GM21390 (cell line): ENCODE measurements at regions not wholly inside any gene's neighbourhood (a gene's known extent, or its start where the extent isn't known, plus 50 kb on each side); places are given as distances from the start of the nearest gene placed in this dataset.

ENCODE experiments used
- ATAC-seq: cut with Tn5 transposase; IDR thresholded peaks from one replicate; pipeline ENCODE4 v1.9.1; 2021; ENCODE audit not compliant: unreplicated experiment

- ATAC-seq, result peak; percentile 74
Measured at GRCh38 chr2:181374781-181375675, 82.2 kb upstream of the ITGA4 start.

DNA sequence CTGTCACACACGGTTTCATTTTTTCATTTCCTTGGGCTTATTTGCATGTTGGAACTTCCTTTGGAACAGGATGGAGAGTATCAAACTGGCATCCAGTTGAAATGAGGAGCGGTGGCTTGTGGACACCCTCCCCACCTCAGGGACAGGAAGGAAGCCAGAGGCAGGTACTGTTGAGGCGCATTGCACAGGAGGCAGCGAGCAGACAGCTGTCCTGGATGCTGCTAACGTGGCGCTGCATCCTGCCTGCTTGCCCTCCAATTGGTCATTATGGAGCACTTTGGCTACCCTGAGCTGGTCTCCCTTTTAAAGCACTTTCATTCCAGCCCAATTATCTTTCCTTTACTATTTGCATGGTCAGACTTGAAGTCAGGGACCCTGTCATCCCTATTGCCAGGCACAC lies 80.7 kb upstream of the ITGA4 start:
- no peak for ATAC-seq

- ATAC-seq, result no peak
Measured at GRCh38 chr2:181376999-181377398, 80.2 kb upstream of the ITGA4 start.

DNA sequence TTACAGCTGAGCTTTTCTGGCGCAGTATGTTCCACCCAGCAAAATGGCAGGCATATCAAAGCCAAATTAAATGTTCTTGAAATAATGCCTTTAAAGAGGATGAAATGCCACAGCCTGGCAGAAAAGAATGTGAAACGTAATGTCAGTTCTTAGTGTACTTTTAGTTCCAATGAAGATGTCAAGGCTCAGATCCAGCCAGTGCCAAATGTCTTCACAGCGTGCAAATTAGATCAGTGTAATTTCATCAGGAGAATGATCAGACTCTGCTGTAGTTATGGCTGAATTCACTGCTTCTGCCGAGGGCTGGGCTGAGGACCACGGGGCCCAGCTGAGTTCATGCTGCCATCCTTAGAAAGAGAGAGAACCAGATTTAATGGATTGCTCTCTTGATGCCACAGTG lies 78.7 kb upstream of the ITGA4 start:
- ATAC-seq, result no peak

GRCh38 chr2:181380581-181380980 lies 76.6 kb upstream of the ITGA4 start:
- no peak for ATAC-seq

DNA sequence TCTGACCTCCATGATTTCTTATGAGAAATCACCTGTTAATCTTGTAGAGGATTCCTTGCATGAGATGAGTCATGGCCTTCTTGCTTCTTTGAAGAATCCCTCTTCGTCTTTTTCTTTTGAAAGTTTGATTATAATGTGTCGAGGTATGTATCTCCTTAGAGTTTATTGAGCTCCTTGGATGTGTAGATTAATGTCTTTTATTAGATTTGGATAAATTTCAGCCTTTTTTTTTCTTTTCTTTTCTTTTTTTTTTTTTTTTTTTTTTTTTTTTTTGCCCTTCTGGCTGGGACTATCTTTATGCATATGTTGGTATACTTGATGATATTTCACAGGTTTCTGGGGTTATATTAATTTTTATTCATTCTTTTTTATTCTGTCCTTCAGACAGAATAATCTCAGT lies 72.3 kb upstream of the ITGA4 start:
- no peak for ATAC-seq

DNA sequence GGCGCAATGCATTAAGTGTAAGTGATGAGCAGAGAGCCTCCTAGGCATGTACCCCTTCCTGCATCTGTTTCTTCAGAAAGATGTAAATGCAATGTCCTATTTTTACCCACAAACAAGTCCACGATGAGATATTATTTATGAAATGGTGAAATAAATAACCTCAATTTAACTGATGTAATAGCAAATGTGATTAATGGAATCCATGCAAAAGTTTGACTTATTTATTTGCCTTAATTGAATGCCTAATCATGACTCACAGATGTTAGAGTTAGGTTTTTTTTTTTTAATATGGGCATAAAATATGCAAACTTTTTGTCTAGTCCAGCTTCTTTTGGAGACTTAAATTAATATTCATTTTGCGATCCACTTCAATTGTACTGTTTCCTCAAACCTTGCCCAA lies 67.7 kb upstream of the ITGA4 start:
- no peak for ATAC-seq

DNA sequence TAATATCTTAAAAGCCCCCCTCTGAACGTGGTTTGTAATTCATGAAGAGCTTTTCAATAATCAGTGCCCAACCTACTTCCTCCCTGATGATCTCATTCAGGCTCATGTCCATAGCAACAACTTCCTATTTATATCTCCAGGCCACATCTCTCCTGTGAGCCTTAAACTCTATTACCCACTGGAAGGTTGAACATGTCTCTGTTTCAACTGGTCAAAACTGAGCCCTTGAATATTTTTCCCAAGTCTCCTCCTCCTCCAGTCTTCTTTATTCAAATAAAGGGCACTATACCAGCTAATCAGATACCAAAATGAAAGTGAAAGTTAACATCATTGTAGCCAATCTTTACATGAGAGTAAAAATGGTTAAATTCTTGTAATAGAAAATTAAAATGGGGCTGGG lies 63.7 kb upstream of the ITGA4 start:
- peak; percentile 53 for ATAC-seq

DNA sequence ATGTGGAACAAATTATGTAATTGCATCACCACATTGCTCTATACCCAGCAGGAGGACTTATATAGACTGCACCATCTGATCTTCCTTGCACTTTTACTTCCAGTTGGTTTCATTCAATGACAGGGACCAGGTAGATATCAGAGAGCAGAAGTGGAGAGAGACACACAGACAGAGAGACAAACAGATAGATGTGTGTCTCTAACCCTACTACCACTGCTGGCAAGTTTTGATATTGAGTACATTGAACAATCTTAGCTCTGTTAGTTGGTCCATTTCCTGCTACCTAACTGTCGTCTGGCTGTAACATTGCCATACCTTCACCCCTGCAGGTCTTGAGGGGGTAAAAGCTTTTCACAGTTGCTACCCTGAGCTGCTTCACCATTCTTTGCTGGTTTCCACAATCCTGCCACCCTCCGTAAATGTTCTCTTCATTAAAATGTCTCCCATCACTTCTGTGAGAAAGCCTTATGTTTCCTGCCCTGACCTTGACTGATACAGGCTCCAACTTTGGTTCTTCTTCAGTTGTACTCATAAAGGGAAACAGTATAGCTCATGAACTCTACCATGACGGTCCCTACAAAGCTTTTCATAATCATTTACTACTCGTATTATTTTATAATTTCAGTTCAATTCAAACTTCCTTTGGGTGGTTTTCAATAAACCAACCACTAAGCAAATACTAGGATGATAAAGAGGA lies 62.3 kb upstream of the ITGA4 start:
- no peak for ATAC-seq

- no peak for ATAC-seq
Measured at GRCh38 chr2:181395851-181396250, 61.3 kb upstream of the ITGA4 start.

- no peak for ATAC-seq
Measured at GRCh38 chr2:181396256-181397123, 60.7 kb upstream of the ITGA4 start.

DNA sequence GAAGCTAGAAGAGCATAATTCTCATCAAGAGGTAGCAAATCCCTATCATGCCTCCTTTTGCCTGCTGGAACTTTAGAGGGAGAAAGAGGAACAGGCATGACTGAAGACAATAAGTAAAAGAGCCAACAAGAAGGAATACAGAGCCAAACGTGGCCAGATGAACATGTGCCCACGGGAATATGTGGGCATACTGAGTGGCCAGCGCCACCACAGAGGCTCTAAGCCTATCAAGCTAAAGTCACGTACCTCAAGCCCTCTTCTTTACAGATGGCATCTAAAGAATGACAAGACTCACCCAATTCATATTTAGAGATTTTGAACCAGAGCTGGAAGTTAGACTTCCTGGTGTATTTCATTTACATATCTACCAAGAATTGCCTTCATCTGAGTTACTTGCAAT lies 59.9 kb upstream of the ITGA4 start:
- ATAC-seq, result no peak

GRCh38 chr2:181398000-181398399 lies 59.2 kb upstream of the ITGA4 start:
- no peak for ATAC-seq

DNA sequence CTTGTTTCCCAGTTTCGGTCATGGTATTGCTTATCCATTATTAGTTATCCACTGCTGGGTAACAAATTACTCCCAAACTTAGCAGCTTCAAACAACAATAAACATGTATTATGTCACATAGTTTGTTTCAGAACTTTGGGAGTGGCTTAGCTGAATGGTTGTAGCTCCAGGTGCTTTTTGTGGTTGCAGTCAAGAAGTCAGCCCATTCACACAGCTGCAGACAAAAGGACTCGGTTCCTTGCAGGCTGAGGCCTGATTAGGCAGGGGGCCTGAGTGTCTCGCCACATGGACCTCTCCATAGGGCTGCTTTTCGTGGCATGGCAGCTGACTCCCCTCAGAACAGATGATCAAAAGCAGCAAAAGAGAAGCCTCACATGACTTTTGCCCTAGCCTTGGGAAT lies 58.2 kb upstream of the ITGA4 start:
- ATAC-seq, result no peak

DNA sequence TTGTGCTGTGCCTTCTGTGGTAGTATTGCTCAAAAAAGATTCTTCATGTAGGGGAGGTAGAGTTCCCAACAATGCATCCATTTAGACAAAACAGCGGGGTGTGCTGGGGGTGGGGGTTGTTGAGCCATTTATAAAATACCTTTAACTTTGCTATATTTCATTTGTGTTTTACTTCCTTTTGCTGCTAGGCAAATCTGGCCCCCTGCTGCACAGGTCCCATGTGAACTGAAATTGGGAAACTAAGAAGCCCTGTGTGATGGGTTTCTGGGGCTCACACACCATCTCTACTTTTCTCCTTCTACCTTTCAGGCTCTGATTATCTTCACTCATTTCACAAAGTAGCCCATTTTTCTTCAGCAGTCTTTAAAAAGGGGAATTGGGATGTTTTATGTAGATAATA lies 52.7 kb upstream of the ITGA4 start:
- peak; percentile 76 for ATAC-seq

GRCh38 chr2:181407171-181407570 lies 50.0 kb upstream of the ITGA4 start:
- ATAC-seq, result no peak
